ENCODE measurements at regions not wholly inside any gene's neighbourhood (a gene's known extent, or its start where the extent isn't known, plus 50 kb on each side); places are given as distances from the start of the nearest gene placed in this dataset.
"Not testable (repeated sequence)": the region's sequence is repeated elsewhere in the genome, so short reads cannot be mapped to it uniquely, and the experiment has no call there.

GRCh38 chr5:92380069-92380770, 997.1 kb upstream of the ARRDC3 start:
- DNase-seq (ENCODE audit: low read depth) = no peak

- no peak for DNase-seq (ENCODE audit: low read depth)
These were observed 996.0 kb upstream of the ARRDC3 start for GRCh38 chr5:92378966-92379611.

GRCh38 chr5:92374859-92375258, 991.7 kb upstream of the ARRDC3 start:
- DNase-seq (ENCODE audit: low read depth) = no peak

GRCh38 chr5:92372766-92373165, 989.6 kb upstream of the ARRDC3 start:
- no peak for DNase-seq (ENCODE audit: low read depth)

- no peak for DNase-seq (ENCODE audit: low read depth)
These were observed 988.7 kb upstream of the ARRDC3 start for GRCh38 chr5:92371889-92372235.

GRCh38 chr5:92371171-92371888, 988.2 kb upstream of the ARRDC3 start:
- DNase-seq (ENCODE audit: low read depth) = no peak

- no peak for DNase-seq (ENCODE audit: low read depth)
These were observed 986.9 kb upstream of the ARRDC3 start for GRCh38 chr5:92370032-92370431.

GRCh38 chr5:92369587-92369986, 986.5 kb upstream of the ARRDC3 start:
- no peak for DNase-seq (ENCODE audit: low read depth)

GRCh38 chr5:92364986-92365550, 982.0 kb upstream of the ARRDC3 start:
- peak; percentile 56 for DNase-seq (ENCODE audit: low read depth)

- peak; percentile 53 for DNase-seq (ENCODE audit: low read depth)
These were observed 970.3 kb upstream of the ARRDC3 start for GRCh38 chr5:92353107-92354030.

GRCh38 chr5:92337772-92338234, 954.7 kb upstream of the ARRDC3 start:
- peak; percentile 66 for DNase-seq (ENCODE audit: low read depth)

- DNase-seq (ENCODE audit: low read depth) = no peak
These were observed 948.9 kb upstream of the ARRDC3 start for GRCh38 chr5:92332039-92332438.

- no peak for DNase-seq (ENCODE audit: low read depth)
These were observed 947.2 kb upstream of the ARRDC3 start for GRCh38 chr5:92330365-92330764.

- DNase-seq (ENCODE audit: low read depth) = no peak
These were observed 946.6 kb upstream of the ARRDC3 start for GRCh38 chr5:92329759-92330158.

GRCh38 chr5:92328584-92329259, 945.6 kb upstream of the ARRDC3 start:
- no peak for DNase-seq (ENCODE audit: low read depth)

GRCh38 chr5:92320446-92320845, 937.3 kb upstream of the ARRDC3 start:
- no peak for DNase-seq (ENCODE audit: low read depth)

GRCh38 chr5:92313385-92313784, 930.3 kb upstream of the ARRDC3 start:
- DNase-seq (ENCODE audit: low read depth) = no peak

- DNase-seq (ENCODE audit: low read depth) = peak; percentile 28
These were observed 926.3 kb upstream of the ARRDC3 start for GRCh38 chr5:92309336-92309991.

- no peak for DNase-seq (ENCODE audit: low read depth)
These were observed 925.6 kb upstream of the ARRDC3 start for GRCh38 chr5:92308679-92309078.

- DNase-seq (ENCODE audit: low read depth) = not testable (repeated sequence)
These were observed 919.2 kb upstream of the ARRDC3 start for GRCh38 chr5:92302356-92302755.

- DNase-seq (ENCODE audit: low read depth) = no peak
These were observed 900.4 kb upstream of the ARRDC3 start for GRCh38 chr5:92283521-92283920.
